GM12878 (cell line): ENCODE measurements at regions not wholly inside any gene's neighbourhood (a gene's known extent, or its start where the extent isn't known, plus 50 kb on each side); places are given as distances from the start of the nearest gene placed in this dataset.

Source experiments
- ATAC-seq: fragments of 200-7000 bp; cut with Tn5 transposase; 3 replicates; pipeline ENCODE4 v1.9.1; 2020; ENCODE audit warnings: mild to moderate bottlenecking, moderate library complexity
- BruUV-seq: library from RNA; stranded (reverse); fragments of 400-500 nt; replicated peaks from 2 replicates; lab custom pipeline; 2021; lab: Mats Ljungman, UMichigan
- CTCF ChIA-PET: fragments of 300-600 bp; sonication (Branson Sonifier 250); formaldehyde crosslinking; extraction: SDS; loops from one replicate; lab custom pipeline; 2021; ENCODE audit warnings: inconsistent platforms; lab: Yijun Ruan, JAX
- POLR2A ChIA-PET: fragments of 350-600 bp; formaldehyde crosslinking; extraction: SDS; loops from one replicate; lab custom pipeline; 2021; ENCODE audit warnings: inconsistent platforms; lab: Charles Lee
- RAD21 ChIA-PET: fragments of 300-600 bp; sonication (Branson Sonifier 250); formaldehyde crosslinking; loops from one replicate; lab custom pipeline; 2023; ENCODE audit warnings: antibody characterized with exemption; ENCODE audit not compliant: unreplicated experiment; lab: Charles Lee
- SMC1A ChIA-PET: fragments of 300-600 bp; sonication (Branson Sonifier 250); formaldehyde crosslinking; loops from one replicate; lab custom pipeline; 2023; ENCODE audit not compliant: unreplicated experiment, uncharacterized antibody; lab: Charles Lee
- DNase-seq: peaks from one replicate; pipeline ENCODE4 v3.0.0-alpha.2; 2011; ENCODE audit warnings: low read depth, low spot score
- FAIRE-seq: peaks from 3 replicates; lab custom pipeline; 2011; peaks lifted over from hg19 to GRCh38; lab: Jason Lieb, UNC
- H2AFZ ChIP-seq: 2 replicates; pipeline ENCODE4 v1.6.0; 2011; ENCODE audit warnings: low read depth, low read length, control low read depth; ENCODE audit not compliant: control insufficient read depth
- H3K27ac ChIP-seq: 2 replicates; pipeline ENCODE4 v1.5.1; 2011; ENCODE audit warnings: control low read depth; ENCODE audit not compliant: control insufficient read depth, insufficient read depth
- H3K27me3 ChIP-seq, 2 experiments: replicated peaks in 1 of 2; 2 replicates each; pipeline versions ENCODE4 v1.6.0 to v1.6.1; 2011; ENCODE audit warnings: low read length in 1 of 2; ENCODE audit not compliant: control insufficient read depth in 2 of 2, insufficient read depth in 2 of 2
- H3K36me3 ChIP-seq, 2 experiments: 2 replicates each; pipeline ENCODE4 v1.5.1; 2011; ENCODE audit warnings: low read length in 1 of 2; ENCODE audit not compliant: control insufficient read depth in 2 of 2, insufficient read depth in 2 of 2
- H3K4me1 ChIP-seq: 2 replicates; pipeline ENCODE4 v1.6.1; 2011; ENCODE audit warnings: mild to moderate bottlenecking, low read length, moderate library complexity, mixed read lengths; ENCODE audit not compliant: control insufficient read depth, insufficient read depth
- H3K4me2 ChIP-seq: 2 replicates; pipeline ENCODE4 v1.6.0; 2011; ENCODE audit warnings: control low read depth; ENCODE audit not compliant: control insufficient read depth, insufficient read depth
- H3K4me3 ChIP-seq: fragments of 200-600 bp; sonication (generic); 2 replicates; pipeline ENCODE4 v1.5.1; 2016
- H3K79me2 ChIP-seq: 2 replicates; pipeline ENCODE4 v1.6.0; 2011; ENCODE audit warnings: low read length; ENCODE audit not compliant: control insufficient read depth, insufficient read depth
- H3K9ac ChIP-seq: 2 replicates; pipeline ENCODE4 v1.8.0; 2011; ENCODE audit warnings: low read length, control low read depth, mixed read lengths; ENCODE audit not compliant: control insufficient read depth, insufficient read depth
- H3K9me3 ChIP-seq: replicated peaks from 3 replicates; pipeline ENCODE4 v1.5.1; 2011; ENCODE audit warnings: mild to moderate bottlenecking, low read length; ENCODE audit not compliant: control insufficient read depth, insufficient read depth
- H4K20me1 ChIP-seq: 2 replicates; pipeline ENCODE4 v1.6.0; 2011; ENCODE audit not compliant: control insufficient read depth, insufficient read depth
- ASH2L ChIP-seq: fragments of 300-600, 200-600 bp; sonication (generic); IDR thresholded peaks from 2 replicates; pipeline ENCODE4 v1.6.1; 2017; ENCODE audit warnings: low read depth, mild to moderate bottlenecking, borderline replicate concordance
- BCL11A ChIP-seq: IDR thresholded peaks from 2 replicates; pipeline ENCODE4 v1.6.1; 2011; ENCODE audit warnings: low read depth, low read length
- CHD2 ChIP-seq: IDR thresholded peaks from 2 replicates; pipeline ENCODE4 v1.6.1; 2011; ENCODE audit warnings: low read depth, low read length, improper control_type of control experiment, borderline replicate concordance
- FOXM1 ChIP-seq: IDR thresholded peaks from 2 replicates; pipeline ENCODE4 v1.6.1; 2012; ENCODE audit warnings: low read depth, mild to moderate bottlenecking, inconsistent platforms, low read length, moderate library complexity
- HDAC6 ChIP-seq: fragments of 200-600 bp; sonication (generic); IDR thresholded peaks from one replicate; pipeline ENCODE4 v1.8.0; 2017; ENCODE audit warnings: antibody characterized with exemption; ENCODE audit not compliant: unreplicated experiment
- MTA2 ChIP-seq: fragments of 450-650 bp; IDR thresholded peaks from 2 replicates; pipeline ENCODE4 v1.6.1; 2016; ENCODE audit warnings: low read depth, mild to moderate bottlenecking, moderate library complexity
- NFIC ChIP-seq: IDR thresholded peaks from 2 replicates; pipeline ENCODE4 v1.6.1; 2012; ENCODE audit warnings: low read depth, mild to moderate bottlenecking, inconsistent platforms, low read length, moderate library complexity
- POLR2AphosphoS5 ChIP-seq: IDR thresholded peaks from 2 replicates; pipeline ENCODE4 v1.6.1; 2011; ENCODE audit warnings: mild to moderate bottlenecking, low read length, inconsistent platforms
- RFX5 ChIP-seq: IDR thresholded peaks from 2 replicates; pipeline ENCODE4 v1.6.1; 2011; ENCODE audit warnings: low read depth, low read length, improper control_type of control experiment
- SP1 ChIP-seq: IDR thresholded peaks from one replicate; pipeline ENCODE4 v1.6.1; 2011; ENCODE audit warnings: low read depth, low read length
- SUPT20H ChIP-seq: IDR thresholded peaks from 2 replicates; pipeline ENCODE4 v1.6.1; 2011; ENCODE audit warnings: low read depth, mild to moderate bottlenecking, low read length, moderate library complexity, borderline replicate concordance; ENCODE audit not compliant: control insufficient read depth
- ZNF207 ChIP-seq: fragments of 450-650 bp; IDR thresholded peaks from 2 replicates; pipeline ENCODE4 v1.6.1; 2014; ENCODE audit warnings: antibody characterized with exemption, mild to moderate bottlenecking, borderline replicate concordance
- ZNF622 ChIP-seq: fragments of 450-650 bp; IDR thresholded peaks from 2 replicates; pipeline ENCODE4 v1.6.1; 2017; ENCODE audit warnings: mild to moderate bottlenecking, inconsistent platforms
- WGBS: methylation state at CpG from one replicate; pipeline ENCODE4 v1.1.6; 2016; ENCODE audit warnings: low lambda C conversion rate; ENCODE audit not compliant: insufficient replicate concordance, insufficient coverage; ENCODE audit errors: missing lambda C conversion rate; 5-methylcytosine and 5-hydroxymethylcytosine counted together
- in situ Hi-C: fragments of 300-500 bp; cut with MboI; formaldehyde crosslinking; loops from 9 replicates; pipeline ENCODE4 v1.14.3; 2018; ENCODE audit warnings: mixed read lengths
- intact Hi-C: fragments of 100-400 bp; cut with micrococcal nuclease; formaldehyde crosslinking; loops from one replicate; pipeline ENCODE4 v1.14.2; 2022; ENCODE audit not compliant: unreplicated experiment
- TF ChIP-seq, protein P1 (sequence below): fragments of 450-650 bp; IDR thresholded peaks from 2 replicates; pipeline ENCODE4 v1.6.1; 2017; ENCODE audit warnings: mild to moderate bottlenecking, moderate library complexity

DNA sequence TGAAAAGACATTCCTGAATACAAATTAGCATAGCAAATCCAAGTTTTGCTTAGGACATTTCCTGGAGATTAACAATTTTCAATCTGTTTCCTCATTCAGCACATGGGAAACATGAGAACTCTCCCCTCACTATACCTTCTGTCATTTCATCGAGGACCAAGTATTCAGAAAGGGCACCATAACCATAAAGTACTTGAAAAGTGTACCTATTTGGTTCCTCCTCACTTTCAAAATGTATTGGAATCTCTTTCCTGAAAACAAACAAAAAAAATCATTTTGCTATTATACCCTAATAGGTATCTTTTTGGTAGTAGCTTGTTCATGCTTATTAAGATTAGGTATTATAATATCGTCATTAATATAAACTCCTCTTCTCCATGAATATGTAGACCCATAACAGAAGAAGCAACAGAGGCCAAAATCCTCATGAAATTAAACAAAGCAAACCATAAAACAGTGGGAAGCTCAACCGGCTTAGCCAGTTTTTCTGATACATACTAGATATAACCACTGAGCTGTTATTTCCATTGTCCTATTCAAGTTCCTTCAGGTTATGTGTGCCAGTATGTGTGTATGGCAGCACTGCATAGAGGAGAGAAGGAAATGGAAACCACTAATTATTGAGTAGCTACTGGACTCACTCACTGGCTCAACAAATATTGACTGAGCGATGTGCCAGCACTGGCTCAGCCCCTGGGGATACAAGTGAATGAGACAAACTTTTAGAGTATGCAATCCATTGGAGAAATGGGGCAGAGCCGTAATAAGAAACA lies 274.0 kb downstream of the MAFB start:
- Histone ChIP-seq H4K20me1 (no peaks in the 10 kb centered on the region), H3K4me1 (no peaks in the 10 kb centered on the region), H3K9me3 (no peaks in the 10 kb centered on the region), H2AFZ (no peak overlapping the region), H3K9ac (no peak overlapping the region), H3K79me2 (no peaks in the 10 kb centered on the region), H3K27ac (no peak overlapping the region), H3K4me3 (no peak overlapping the region), H3K4me2 (no peak overlapping the region), H3K27me3 (no peaks in the 10 kb centered on the region), H3K36me3 (no peaks in the 10 kb centered on the region)
- TF ChIP-seq SP1 (no peak), FOXM1 (no peak), ZNF207 (no peak), ZNF622 (no peak), MTA2 (no peak), NFIC (no peak), RFX5 (no peak), HDAC6 (no peak), CHD2 (no peak), BCL11A (no peak), ASH2L (no peak), POLR2AphosphoS5 (no peak), SUPT20H (no peak)
- TF ChIP-seq, protein P1, sequence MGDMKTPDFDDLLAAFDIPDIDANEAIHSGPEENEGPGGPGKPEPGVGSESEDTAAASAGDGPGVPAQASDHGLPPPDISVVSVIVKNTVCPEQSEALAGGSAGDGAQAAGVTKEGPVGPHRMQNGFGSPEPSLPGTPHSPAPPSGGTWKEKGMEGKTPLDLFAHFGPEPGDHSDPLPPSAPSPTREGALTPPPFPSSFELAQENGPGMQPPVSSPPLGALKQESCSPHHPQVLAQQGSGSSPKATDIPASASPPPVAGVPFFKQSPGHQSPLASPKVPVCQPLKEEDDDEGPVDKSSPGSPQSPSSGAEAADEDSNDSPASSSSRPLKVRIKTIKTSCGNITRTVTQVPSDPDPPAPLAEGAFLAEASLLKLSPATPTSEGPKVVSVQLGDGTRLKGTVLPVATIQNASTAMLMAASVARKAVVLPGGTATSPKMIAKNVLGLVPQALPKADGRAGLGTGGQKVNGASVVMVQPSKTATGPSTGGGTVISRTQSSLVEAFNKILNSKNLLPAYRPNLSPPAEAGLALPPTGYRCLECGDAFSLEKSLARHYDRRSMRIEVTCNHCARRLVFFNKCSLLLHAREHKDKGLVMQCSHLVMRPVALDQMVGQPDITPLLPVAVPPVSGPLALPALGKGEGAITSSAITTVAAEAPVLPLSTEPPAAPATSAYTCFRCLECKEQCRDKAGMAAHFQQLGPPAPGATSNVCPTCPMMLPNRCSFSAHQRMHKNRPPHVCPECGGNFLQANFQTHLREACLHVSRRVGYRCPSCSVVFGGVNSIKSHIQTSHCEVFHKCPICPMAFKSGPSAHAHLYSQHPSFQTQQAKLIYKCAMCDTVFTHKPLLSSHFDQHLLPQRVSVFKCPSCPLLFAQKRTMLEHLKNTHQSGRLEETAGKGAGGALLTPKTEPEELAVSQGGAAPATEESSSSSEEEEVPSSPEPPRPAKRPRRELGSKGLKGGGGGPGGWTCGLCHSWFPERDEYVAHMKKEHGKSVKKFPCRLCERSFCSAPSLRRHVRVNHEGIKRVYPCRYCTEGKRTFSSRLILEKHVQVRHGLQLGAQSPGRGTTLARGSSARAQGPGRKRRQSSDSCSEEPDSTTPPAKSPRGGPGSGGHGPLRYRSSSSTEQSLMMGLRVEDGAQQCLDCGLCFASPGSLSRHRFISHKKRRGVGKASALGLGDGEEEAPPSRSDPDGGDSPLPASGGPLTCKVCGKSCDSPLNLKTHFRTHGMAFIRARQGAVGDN, result no peak
- BruUV-seq, result no TSS peak
- ChIA-PET CTCF (interaction anchor here (0.9 kb wide), 1 partner anchor 19 kb away, joined by 4 read pairs; no protein-coding TSS in a partner anchor), POLR2A (no interaction called here), RAD21 (no interaction called here), SMC1A (no interaction called here)
- ATAC-seq, result no peak
- in situ Hi-C loops, result no loop called here
- intact Hi-C loops, result no loop called here
- WGBS, result 19% methylated on average over 5 of the region's 5 CpGs
- DNase-seq, result no peak
- no peak for FAIRE-seq
